RCC 7860 (cell line): ENCODE measurements at regions not wholly inside any gene's neighbourhood (a gene's known extent, or its start where the extent isn't known, plus 50 kb on each side); places are given as distances from the start of the nearest gene placed in this dataset.

Experiments
- DNase-seq: peaks from one replicate; pipeline ENCODE4 v3.0.0-alpha.2; 2015; ENCODE audit warnings: low spot score
- FAIRE-seq: peaks from 2 replicates; lab custom pipeline; 2012; peaks lifted over from hg19 to GRCh38; lab: Jason Lieb, UNC

GRCh38 chr6:14849185-14849584 is 396.7 kb upstream of the JARID2 start:
- no peak for FAIRE-seq
- no peak for DNase-seq

- no peak for FAIRE-seq
- DNase-seq = no peak
These were observed 394.6 kb upstream of the JARID2 start for GRCh38 chr6:14851281-14851680.

- no peak for DNase-seq
These were observed 393.5 kb upstream of the JARID2 start for GRCh38 chr6:14852375-14852774.

GRCh38 chr6:14856177-14856576 is 389.7 kb upstream of the JARID2 start:
- no peak for FAIRE-seq
- DNase-seq = no peak

More at GRCh38 chr6:14852375-14852774, 393.5 kb upstream of the JARID2 start:
- FAIRE-seq = no peak

- DNase-seq (no peak), FAIRE-seq (no peak)
These were observed 388.9 kb upstream of the JARID2 start for GRCh38 chr6:14857001-14857400.

GRCh38 chr6:14857501-14857900 is 388.4 kb upstream of the JARID2 start:
- DNase-seq (no peak), FAIRE-seq (no peak)

- DNase-seq = no peak
- FAIRE-seq = no peak
These were observed 387.1 kb upstream of the JARID2 start for GRCh38 chr6:14858808-14859207.

- DNase-seq = no peak
- FAIRE-seq = no peak
These were observed 385.1 kb upstream of the JARID2 start for GRCh38 chr6:14860774-14861173.

GRCh38 chr6:14861491-14861943 is 384.4 kb upstream of the JARID2 start:
- DNase-seq (no peak), FAIRE-seq (no peak)

- FAIRE-seq = no peak
- DNase-seq = no peak
These were observed 383.0 kb upstream of the JARID2 start for GRCh38 chr6:14862845-14863244.

- DNase-seq (no peak), FAIRE-seq (no peak)
These were observed 381.7 kb upstream of the JARID2 start for GRCh38 chr6:14863902-14864850.

- FAIRE-seq = no peak
- no peak for DNase-seq
These were observed 380.3 kb upstream of the JARID2 start for GRCh38 chr6:14865531-14866100.

GRCh38 chr6:14867802-14868201 is 378.1 kb upstream of the JARID2 start:
- FAIRE-seq = no peak
- DNase-seq = no peak

- DNase-seq (no peak), FAIRE-seq (no peak)
These were observed 374.6 kb upstream of the JARID2 start for GRCh38 chr6:14871221-14871620.

GRCh38 chr6:14873101-14873500 is 372.8 kb upstream of the JARID2 start:
- DNase-seq (no peak), FAIRE-seq (no peak)

GRCh38 chr6:14873781-14874441 is 372.0 kb upstream of the JARID2 start:
- DNase-seq (no peak), FAIRE-seq (no peak)

- FAIRE-seq = no peak
- DNase-seq = no peak
These were observed 370.8 kb upstream of the JARID2 start for GRCh38 chr6:14874975-14875480.

GRCh38 chr6:14875481-14876063 is 370.3 kb upstream of the JARID2 start:
- DNase-seq (no peak), FAIRE-seq (no peak)

GRCh38 chr6:14876778-14877613 is 368.9 kb upstream of the JARID2 start:
- peak; percentile 52 for FAIRE-seq
- DNase-seq = peak; percentile 60

GRCh38 chr6:14877758-14878157 is 368.1 kb upstream of the JARID2 start:
- no peak for FAIRE-seq

More at GRCh38 chr6:14877758-14878157, 368.1 kb upstream of the JARID2 start:
- DNase-seq = no peak
